ENCODE measurements at regions not wholly inside any gene's neighbourhood (a gene's known extent, or its start where the extent isn't known, plus 50 kb on each side); places are given as distances from the start of the nearest gene placed in this dataset.

GRCh38 chr13:105547851-105548250 lies 987.6 kb downstream of the EFNB2 start:
- TF ChIP-seq POLR2AphosphoS5 (IDR thresholded peaks at IDR 0.05; ENCODE audit: borderline replicate concordance, low read depth, low read length) (no peak), EZH2 (IDR thresholded peaks at IDR 0.05) (no peak)

Data from SK-N-MC (cell line).